SH-SY5Y (cell line): ENCODE measurements at regions not wholly inside any gene's neighbourhood (a gene's known extent, or its start where the extent isn't known, plus 50 kb on each side); places are given as distances from the start of the nearest gene placed in this dataset.

Source experiments
- GATA2 ChIP-seq: IDR thresholded peaks from 2 replicates; pipeline ENCODE4 v1.6.1; 2011; ENCODE audit warnings: mild to moderate bottlenecking, low read depth, low read length
- GATA3 ChIP-seq: IDR thresholded peaks from 2 replicates; pipeline ENCODE4 v1.6.1; 2011; ENCODE audit warnings: low read depth, mild to moderate bottlenecking, low read length, moderate library complexity

GRCh38 chr7:69189406-69189805 lies 408.9 kb upstream of the AUTS2 start:
- TF ChIP-seq GATA2 (no peak), GATA3 (no peak)
